Epithelial cell of proximal tubule (primary cell): ENCODE measurements at regions not wholly inside any gene's neighbourhood (a gene's known extent, or its start where the extent isn't known, plus 50 kb on each side); places are given as distances from the start of the nearest gene placed in this dataset.

ENCODE experiments used
- DNase-seq: peaks from one replicate; pipeline ENCODE4 v3.0.0-alpha.2; 2011; ENCODE audit warnings: low read depth
- H3K4me3 ChIP-seq: 2 replicates; pipeline ENCODE4 v1.5.1; 2011; ENCODE audit warnings: low read depth, mild to moderate bottlenecking, low read length
- TF ChIP-seq, protein P1 (sequence below): conservative IDR thresholded peaks from 2 replicates; pipeline ENCODE4 v1.5.1; 2012; ENCODE audit warnings: low read depth, mild to moderate bottlenecking, low read length

DNA sequence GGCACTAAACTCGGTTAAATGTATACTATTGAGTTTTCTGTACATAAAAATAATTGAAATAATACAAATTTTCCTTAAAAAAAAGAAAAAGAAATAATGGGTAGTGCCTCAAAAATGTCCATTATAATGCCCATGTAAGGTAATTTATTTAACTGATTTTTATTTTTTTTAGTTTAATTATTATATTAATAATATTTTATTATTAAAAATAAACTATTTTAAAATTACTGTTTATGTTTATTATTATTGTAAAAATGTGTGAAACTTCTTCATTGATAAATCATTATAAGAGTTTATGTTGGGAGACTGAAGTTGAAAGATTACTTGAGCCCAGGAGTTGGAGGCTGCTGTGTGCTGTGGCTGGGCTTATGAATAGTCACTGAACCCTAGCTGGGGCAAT, 925.5 kb upstream of the EPHA7 start:
- H3K4me3 ChIP-seq: no peak overlapping the region
- TF ChIP-seq, protein P1, sequence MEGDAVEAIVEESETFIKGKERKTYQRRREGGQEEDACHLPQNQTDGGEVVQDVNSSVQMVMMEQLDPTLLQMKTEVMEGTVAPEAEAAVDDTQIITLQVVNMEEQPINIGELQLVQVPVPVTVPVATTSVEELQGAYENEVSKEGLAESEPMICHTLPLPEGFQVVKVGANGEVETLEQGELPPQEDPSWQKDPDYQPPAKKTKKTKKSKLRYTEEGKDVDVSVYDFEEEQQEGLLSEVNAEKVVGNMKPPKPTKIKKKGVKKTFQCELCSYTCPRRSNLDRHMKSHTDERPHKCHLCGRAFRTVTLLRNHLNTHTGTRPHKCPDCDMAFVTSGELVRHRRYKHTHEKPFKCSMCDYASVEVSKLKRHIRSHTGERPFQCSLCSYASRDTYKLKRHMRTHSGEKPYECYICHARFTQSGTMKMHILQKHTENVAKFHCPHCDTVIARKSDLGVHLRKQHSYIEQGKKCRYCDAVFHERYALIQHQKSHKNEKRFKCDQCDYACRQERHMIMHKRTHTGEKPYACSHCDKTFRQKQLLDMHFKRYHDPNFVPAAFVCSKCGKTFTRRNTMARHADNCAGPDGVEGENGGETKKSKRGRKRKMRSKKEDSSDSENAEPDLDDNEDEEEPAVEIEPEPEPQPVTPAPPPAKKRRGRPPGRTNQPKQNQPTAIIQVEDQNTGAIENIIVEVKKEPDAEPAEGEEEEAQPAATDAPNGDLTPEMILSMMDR: no peak
- no peak for DNase-seq

DNA sequence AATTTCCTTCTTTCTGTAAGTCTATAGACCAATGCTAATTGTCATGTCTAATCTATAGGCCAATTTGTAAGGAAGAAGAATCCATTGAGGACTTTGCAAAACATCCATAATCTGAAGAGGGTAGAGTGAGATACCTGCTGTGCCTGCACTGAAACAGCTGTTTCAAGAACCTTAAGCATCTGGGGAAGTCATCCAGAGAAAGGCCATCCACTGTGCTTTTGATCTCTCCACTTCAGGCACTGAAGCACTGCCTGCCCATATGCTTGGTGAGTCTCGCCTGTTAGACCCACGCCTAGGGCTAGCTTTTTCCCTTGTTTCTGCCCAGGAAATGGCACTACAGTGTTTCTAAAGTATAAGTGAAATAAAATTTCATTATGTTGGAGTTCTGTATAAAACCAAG, 921.8 kb upstream of the EPHA7 start:
- TF ChIP-seq, protein P1: no peak
- no peak for DNase-seq
- no peak overlapping the region for H3K4me3 ChIP-seq

DNA sequence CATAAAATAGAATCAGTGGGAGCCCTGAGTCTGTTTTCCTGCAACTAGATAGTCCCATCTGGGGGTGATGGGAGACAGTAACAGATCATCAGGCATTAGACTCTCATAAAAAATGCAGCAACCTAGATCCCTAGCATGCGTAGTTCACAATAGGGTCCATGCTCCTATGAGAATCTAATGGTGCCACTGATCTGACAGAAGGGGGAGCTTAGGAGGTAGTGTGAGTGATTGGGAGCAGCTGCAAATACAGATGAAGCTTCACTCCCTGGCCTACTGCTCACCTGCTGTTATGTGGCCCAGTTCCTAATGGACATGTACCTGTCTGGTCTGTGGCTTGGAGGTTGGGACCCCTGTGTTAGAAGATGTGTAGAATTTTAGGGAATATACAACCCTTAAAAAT, 904.5 kb upstream of the EPHA7 start:
- H3K4me3 ChIP-seq: no peak overlapping the region
- no peak for DNase-seq

DNA sequence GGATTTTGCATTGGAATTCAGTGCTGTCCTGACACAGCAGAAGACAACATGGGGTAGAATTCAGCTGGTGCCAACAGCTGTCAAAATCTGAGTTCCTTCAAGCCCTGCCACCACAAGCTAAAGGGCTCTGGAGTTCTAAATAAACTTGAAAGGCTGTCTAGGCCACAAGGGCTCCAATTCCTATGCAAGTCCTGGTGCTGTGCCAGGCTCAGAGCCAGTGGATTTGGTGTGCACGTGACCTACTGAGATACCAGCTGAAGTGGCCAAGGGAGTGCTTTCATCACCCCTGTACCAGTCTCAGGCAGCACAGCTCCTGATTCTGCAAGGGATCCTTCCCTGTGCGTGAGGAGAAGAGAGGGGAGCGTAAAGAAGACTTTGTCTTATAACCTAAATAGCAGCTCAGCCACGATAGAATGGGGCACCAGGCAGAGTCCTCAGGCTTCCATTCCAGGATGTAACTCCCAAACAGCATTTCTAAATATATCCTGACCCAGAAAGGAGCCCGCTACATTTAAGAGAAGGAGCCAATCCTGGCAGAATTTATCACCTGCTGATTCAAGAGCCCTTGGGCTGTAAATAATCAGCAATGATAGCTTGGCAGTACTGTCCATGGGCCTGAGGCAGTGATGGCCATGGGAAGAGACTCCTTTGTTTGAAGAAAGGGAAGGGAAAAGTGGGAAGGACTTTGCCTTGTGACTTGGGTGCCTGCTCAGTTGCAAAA, 881.2 kb upstream of the EPHA7 start:
- TF ChIP-seq, protein P1: no peak
- H3K4me3 ChIP-seq: no peak overlapping the region
- no peak for DNase-seq

More for the DNA sequence above, 904.5 kb upstream of the EPHA7 start:
- TF ChIP-seq, protein P1: peak; percentile 61

DNA sequence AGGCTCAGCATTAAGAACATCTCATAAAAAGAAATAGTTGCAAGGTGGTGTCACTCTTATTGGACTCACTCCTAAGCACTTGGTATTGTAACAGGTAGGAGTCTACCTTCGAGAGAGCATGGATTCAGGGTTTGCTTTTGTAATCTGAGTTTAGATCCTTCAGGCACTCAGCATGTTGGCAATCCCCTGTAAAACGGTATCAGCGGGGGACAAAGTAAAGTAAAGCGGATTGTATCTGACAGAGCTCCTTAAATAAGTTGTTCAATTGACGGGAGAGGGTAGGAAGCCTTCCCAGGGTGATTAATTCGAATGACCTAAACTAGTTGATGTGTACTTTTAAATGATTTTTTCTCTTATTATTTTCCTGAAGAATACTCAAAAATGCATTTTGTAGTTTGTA, 869.8 kb upstream of the EPHA7 start:
- H3K4me3 ChIP-seq: no peak overlapping the region
- TF ChIP-seq, protein P1: no peak
- DNase-seq: no peak

DNA sequence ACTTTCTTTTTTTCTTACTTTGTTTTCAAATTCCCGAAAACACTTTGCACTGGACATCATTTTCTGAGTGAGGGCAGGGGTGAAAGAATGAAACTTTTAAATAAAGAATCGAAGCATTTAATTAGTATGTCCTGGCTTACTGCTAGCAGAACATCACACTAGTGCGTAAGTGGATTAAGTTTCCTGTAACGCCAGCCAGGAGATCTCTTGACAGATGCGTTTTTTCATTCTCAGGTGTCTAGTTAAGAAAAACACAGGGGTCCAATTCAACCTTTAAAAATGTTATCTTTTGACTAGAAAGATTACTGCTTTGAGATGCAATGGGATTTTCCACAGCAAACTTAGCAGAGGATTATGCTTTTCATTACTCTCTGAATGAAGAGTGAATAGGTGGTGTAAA, 858.8 kb upstream of the EPHA7 start:
- TF ChIP-seq, protein P1: no peak
- H3K4me3 ChIP-seq: no peak overlapping the region
- DNase-seq: no peak

DNA sequence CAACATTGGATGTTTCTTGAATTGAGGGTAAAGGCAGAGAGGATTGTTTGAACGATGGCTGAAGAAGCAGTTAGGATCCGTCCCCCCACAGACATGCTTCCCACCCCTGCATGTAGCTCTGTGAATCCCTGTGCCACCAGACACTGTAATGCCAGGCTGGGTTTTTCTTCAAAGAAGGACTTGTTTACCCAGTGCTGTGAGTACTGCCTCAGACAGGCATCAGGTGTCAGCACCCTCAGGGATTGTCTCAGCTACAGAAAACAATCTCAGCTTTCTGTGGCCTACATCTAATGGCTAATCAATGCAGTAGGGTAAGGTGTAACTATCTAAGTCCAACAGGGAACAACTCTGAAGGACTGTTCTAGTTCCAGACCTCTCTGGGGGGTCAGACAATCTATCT, 853.0 kb upstream of the EPHA7 start:
- H3K4me3 ChIP-seq: no peak overlapping the region
- no peak for DNase-seq
- TF ChIP-seq, protein P1: no peak
